Fibroblast of skin of left quadriceps (primary cell): ENCODE measurements at regions not wholly inside any gene's neighbourhood (a gene's known extent, or its start where the extent isn't known, plus 50 kb on each side); places are given as distances from the start of the nearest gene placed in this dataset.

Experiments used
- DNase-seq, 2 experiments: peaks; one replicate each; pipeline ENCODE4 v3.0.0-alpha.2; 2013; ENCODE audit warnings: low read depth in 2 of 2

DNA sequence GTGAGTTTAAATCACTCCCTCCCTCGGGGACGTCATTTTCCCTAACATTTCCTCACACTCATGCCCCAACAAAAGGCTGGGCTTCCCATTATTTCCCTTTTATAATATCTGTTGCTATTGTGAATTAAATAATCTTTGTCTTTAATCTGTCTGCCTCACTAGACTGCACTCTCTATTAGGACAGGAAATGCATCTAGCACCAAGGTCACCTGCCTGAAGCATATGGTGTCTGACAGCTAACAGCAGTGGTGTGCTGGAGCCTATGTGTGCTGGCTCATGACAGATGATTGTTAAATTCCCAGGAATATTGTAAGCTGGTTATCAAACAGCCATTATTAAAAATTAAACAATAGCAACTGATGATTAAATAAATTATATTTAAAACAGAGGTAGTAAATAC, 237.0 kb upstream of the CEP162 start:
- DNase-seq, result no peak

DNA sequence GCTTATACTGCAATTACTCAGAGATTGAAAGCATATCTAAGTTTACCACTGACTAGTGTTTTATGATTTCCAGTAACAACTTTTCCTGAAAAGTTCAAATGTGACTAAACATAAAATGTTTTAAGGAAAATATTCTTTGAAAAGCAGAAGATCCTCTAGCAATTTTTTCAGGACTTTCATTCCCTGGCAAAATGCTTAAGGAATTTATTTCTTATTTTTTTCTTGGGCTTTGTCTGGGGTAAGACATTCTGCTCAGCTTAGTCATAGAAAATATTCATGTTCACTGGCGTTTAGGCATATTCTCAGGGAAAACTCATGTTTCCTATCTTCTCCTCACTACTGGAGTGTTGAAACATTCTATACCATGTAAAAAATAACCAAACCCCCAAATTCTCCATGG, 235.3 kb upstream of the CEP162 start:
- peak; percentile 72 to 74 for DNase-seq

DNA sequence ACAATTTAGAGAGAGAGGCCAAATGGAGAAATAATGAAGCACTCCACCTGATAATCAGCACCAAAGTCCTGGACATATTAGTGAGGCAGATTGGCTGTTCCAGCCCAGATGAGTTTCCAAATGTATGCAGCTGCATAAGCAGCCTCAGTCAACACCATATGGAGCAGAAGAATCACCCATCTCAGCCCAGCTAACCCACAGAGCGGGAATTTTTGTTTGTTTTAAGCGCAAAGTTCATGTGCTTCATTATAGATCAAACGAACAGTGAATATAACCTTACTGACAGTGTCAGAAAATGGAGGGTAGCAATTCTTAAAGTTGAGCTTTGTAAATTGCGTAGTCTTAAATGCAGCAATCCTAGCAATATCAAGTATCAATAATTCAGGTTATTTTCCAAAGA, 234.0 kb upstream of the CEP162 start:
- DNase-seq, result no peak

DNA sequence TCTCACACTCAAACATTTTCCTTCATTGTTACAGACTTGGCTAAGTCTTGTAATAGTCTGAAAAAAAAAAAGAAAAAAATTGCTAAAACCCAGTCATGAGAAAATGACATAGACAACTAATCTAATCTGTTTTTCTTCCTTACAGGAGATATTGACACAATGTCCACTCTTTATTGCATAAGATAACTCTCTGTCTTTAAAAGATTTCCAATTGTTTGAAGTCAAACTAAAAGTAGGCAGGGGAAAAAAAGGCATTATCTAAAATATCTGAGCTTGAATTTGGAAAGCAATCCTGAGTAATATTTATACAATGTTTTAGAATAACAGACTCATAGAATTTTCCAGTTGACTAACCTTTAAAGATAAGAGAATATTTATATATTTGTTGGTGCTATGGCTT, 233.0 kb upstream of the CEP162 start:
- DNase-seq, result no peak

DNA sequence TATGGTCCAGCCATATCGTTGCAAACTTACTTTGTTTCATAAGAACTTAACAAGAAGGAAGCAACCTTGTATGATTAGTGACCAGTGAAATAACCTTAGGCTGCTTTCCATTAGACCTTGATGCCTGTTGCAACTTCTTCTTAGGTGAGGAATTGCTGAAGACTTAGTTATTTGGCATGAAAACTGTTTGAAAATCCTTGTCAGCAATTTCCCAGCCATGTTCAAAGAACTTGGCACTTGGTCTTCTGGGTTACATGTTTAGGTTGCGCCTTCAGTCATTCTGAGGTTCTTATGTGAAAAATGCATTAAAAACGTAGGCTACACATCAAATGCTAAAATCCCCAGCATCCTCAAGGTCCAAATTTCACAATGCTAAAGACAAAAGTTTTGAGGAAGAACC, 232.0 kb upstream of the CEP162 start:
- DNase-seq, result no peak

DNA sequence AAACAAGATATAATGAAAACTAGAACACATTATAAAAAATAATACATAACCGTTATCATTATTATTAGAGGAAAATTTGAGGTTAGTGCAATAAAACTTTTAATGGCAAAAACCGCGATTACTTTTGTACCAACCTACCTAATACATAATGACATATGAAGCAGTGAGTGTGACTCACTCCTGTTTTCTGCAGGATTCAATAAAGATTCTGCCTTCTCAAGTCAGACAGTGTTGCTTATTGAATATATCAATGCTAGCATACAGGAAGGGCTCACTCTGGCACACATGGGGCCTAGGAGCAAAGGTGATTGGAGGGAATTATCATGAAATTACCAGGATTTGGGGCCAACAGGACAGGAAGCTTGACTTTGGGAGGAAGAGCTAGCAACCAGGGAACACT, 230.8 kb upstream of the CEP162 start:
- no peak for DNase-seq

DNA sequence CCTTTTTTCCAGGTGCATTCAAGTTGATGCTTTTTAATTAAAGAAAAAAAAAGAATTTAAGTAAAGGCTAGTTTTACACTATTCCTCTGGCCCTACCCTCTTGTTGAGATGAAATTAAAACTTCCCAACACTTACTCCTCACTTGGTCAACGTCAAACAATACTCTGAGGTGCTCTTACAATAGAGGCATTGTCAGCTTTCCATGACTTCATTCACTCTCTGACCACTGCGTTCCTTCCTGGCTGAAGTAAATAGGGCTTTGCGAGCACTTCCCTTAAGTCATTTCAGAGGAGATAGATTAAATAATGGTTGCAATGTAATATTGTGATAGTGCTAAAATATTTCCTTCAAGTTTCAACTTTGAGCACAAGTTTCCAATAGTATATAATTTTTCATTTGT, 229.8 kb upstream of the CEP162 start:
- DNase-seq, result no peak

DNA sequence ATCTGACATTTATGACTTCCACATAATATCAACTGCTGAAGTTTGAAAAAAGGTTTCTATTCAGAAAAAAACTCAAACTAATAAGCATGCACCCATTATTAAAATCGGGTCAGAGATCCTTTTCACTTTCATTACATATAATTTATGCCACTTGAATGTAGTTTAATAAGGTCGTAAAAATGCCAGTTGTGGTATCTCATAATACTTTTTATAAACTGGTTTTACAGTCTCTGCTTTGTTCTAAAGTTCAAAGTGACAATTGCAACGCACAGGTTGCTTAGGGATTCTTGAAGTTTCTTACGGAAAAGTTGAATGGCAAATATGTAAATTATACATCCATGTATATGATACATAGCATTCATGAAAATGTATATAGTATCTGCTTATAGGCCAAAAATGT, 229.4 kb upstream of the CEP162 start:
- DNase-seq, result no peak

DNA sequence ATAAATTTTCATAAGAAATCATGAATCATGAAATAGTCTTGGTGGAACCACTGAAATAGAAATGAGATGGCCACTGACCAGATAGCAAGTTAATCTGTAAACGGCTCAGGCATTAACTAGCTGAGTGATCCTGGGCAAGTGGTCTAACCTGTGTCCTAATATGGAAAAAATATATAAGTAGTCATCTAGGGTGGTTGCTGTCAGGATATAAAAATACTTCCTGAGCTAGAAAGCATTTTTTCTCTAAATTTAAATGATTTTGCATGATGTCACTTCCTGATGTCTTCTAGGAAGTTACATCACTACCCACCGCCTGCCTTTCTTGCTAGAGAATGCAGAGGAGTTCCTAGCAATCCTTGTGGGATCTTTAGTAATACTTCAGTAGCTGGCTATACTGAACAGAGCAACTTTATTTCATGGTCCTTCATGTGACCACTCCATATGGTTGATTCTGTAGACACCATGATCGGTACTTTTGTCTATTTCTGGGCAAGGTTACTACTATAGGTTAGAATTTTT, 228.1 kb upstream of the CEP162 start:
- no peak for DNase-seq

DNA sequence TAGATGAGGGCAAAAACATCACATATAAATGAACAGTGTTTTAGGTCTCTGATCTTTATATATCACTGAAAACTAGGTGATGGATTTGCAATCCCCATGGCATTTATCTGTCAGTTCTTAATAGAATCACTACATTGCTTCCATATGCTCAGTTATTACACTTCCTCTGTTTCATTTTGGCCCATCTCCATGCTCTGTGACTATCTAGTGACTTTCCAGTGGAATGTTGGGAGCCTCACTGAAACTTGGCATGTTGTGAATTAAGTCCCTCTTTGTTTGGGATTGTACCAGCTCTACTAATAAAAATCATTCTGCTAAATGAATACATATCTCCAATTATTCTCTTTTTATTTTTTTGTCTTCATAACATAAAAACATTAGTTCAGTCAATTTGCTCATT, 226.1 kb upstream of the CEP162 start:
- peak in 1 of 2 experiments; percentile 33 for DNase-seq

DNA sequence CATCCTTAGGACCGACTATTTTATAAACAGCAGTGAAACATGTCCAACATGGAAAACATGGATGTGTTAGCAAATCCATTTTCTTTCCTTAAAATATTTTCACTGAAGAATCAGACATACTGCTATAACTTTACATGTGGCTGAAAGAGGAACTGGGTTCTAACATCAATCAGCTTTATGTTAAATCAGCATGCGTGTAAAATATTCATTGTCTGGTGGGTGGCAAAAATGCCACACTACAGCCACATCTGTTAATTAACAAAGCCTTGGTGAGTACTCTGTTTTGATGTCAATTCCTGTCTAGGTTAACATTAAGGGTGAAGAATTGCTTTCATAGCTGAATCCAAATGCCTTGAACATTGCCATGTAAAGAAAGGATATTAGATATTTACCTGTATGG, 222.6 kb upstream of the CEP162 start:
- no peak for DNase-seq

DNA sequence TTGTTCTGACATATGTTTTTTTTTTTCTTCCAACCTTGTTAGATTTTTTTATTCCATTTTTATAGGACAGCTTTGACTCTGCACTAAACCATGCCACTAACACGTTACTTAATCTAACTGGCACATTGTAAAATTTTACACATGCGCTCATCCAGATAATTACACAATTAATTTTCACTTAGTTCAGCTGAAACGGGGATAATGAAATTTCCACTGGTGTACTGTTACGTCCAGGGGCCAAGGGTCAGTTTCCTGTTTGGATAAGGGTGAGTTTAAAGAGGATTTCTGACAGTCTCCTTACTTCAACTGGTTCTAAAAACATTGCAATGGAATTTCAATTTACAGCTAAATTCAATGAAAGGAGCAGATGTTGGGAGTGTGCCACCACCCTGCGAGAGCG, 221.8 kb upstream of the CEP162 start:
- no peak for DNase-seq

DNA sequence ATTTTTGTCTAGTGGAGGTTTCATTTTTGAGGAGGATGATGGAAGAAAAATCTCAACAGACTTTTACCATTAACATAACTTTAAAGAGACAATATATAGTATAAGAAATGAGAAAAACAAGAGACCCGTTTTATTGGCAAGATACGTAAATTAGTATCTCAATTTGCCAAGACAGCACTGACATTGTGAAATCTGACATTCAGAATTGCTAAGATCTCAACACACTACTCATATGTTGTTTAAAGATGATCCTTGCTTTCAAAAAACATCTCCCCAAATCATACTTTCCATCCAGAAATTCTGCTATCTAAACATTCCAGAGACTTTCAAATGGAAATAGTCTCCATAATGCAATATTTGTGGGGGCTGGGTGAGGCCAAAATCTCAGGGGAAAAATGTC, 220.9 kb upstream of the CEP162 start:
- DNase-seq, result no peak

DNA sequence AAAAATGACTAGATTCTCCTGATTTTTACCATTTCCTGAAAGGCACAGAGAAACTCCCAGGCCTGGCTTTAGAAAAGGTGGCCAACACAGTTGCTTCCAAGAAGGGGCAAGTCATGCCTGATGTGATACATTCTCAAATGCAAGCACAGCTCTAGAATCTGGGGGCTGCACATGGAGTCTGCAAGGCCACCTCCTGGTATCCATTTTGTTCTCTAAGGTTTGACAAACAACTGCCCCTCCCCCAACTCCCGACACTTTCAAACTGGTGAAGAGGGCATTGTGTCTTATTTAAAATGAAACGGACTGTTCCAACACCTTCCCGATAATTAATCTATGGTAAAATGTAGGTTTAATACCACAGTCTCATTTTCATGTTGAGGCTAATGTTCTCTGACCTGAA, 220.2 kb upstream of the CEP162 start:
- DNase-seq, result no peak

DNA sequence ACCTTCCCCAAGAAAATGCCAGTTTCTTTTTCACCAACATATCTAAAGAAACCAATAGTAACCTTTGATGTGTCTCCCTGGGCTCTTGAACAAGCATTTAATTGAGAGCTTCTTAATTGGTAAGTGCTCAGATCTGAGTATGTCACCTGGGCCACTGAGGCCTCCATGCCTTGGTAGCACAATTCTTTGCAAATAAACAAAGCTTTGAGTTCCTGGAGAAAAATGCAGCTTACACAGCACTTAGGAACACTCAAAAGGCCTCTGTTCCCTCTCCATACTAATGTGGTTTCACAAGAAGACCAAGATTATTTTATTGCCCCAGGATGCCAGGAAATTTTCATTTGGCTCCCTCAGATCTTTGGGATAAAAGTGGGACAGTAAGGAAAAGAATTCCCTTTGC, 217.6 kb upstream of the CEP162 start:
- no peak for DNase-seq

DNA sequence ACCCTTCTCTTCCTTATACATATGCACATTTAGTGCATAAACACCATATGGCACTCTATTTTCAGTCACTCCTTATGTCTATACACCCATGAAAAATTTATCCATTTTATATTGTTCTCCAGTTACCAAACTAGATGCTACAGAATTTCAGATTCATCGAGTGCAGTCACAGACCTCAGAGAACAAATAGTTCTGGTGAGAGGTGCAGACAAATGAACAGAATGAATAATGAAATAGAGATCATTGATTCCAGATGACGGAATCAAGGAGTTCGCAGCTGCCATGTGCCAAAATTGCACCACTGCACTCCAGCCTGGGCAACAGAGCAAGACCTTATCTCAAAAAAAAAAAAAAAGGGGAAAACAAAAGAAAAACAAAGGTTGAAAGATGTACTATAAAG, 214.8 kb upstream of the CEP162 start:
- no peak for DNase-seq

DNA sequence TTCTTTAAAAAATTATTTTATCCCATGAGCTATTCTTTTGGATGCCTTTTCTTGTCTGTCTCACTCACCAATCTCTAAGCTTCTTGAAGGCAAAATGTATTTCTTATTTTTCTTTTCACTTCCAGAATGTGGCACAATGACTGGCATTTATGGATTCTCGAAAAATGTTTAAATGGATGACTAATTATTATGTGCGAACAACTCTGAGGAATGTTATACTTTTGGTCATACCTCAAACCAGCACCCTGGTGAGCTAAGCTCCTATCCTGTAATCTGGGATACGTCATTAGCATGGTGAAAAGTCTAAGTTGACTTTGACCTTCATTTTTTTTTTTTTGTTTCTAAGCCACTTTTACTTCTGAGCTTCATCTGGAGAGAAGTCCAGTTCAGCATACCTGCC, 214.0 kb upstream of the CEP162 start:
- DNase-seq, result no peak

DNA sequence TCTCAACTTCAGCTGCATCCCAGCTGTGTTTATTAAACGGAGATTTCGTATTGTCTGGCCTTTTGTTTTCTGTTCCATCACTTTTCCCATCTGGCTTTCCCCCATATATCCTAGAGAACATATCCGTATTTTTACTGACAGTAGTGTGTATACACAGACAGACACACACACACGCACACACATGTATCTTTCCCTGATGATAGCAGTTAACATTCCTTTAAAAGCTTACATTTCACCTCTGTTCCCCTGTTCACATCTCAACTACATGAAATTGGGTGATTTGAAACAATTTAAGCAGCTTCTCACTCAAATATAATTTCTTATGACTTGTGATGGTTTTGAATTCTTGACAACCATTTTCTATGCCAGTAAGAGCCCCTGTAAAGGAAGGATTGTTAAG, 207.1 kb upstream of the CEP162 start:
- DNase-seq, result no peak

DNA sequence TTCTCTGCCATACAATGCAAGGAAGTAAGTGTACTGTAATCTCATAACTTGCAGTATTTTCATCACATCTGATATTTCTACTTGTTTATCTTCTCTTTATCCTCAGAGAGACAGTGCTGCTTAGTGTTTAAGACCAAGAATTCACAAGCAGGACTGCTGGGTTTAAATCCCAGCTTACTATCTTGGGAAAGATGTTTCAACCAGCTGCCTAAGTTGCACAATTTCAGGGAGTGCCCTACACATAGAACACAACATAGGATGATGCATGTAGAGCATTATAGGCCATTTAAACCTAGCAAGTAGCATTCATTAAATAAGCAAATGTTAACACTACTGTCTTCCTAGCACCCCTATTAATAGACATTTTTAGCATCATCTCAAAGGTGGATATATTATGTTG, 205.2 kb upstream of the CEP162 start:
- DNase-seq, result no peak

DNA sequence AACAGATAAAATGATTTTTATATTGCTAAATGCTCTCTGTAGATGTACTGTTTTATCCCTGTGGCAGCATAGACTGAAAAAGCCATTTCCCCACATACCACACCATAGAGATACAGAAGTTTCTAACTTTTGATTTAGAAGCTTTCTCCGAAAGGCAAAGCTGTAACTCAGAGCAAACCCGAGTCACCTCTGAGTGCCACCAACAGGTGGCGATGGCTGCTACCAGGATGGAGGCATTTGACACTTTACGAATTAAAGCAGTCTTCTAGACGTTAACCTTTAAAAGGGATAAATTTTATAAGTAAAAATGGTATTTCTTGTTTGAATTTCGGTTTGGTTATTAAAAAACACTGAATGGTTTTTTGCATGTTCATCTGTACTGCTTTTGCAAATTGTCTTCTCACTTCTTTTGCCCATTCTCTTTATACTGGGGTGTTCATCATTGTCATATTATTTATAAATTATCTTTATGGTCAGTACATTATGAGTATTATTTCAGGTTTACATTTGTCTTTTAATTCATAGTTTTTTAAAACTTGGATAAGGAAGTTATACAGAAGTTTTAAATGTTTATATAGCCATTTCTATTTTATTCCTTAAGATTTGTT, 201.0 kb upstream of the CEP162 start:
- no peak for DNase-seq

DNA sequence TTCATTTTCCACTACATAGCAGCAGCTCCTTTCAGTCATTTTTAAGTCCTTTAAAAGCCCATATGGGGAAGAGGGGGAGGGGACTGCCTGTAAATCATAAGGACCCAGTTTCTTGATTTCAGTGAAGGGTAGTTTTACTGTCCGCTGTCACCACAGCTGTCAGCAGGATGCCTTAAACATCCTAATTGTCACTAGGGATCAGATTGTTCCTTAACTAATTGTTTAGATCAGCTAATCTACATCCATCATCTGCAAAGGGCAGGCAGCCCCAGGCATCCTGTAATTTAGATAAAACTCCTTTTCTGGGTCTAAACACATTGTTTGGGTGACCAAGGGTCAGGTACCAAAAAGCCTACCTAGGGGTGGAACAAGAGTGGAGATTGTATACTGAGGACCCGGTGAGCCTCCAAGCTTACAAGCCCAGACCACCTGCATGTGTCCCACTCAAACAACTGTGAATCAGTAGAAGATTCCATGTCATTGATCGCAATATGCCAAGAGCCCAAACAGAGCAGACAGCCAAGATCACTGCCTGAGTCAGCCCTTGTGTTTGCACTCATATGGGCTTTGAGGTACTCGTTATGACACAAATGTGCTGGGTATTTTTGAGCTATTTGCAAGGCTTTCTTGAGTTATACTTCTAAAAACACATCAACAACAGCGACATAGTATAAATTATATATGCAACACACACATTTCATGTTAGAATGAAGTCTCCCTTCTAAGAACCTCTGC, 198.7 kb upstream of the CEP162 start:
- DNase-seq, result no peak

DNA sequence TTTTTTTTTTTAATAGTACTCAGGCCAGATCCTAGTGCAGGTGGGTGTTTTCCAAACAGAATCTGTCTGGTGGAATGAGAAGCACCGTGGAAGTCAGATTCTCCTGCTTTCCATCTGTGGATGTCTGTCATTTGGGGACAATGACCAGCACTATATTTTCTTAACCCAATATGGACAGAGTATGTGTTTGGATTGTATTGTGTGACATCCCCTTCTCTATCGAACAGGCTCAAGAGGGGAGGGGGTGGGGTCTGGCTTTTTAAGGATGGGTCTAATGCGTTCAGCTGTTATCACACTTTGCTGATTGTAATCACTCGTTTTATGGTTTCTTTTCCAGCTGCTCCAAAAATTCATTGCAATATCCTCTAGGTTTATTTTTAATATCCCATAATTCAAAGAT, 197.5 kb upstream of the CEP162 start:
- no peak for DNase-seq

DNA sequence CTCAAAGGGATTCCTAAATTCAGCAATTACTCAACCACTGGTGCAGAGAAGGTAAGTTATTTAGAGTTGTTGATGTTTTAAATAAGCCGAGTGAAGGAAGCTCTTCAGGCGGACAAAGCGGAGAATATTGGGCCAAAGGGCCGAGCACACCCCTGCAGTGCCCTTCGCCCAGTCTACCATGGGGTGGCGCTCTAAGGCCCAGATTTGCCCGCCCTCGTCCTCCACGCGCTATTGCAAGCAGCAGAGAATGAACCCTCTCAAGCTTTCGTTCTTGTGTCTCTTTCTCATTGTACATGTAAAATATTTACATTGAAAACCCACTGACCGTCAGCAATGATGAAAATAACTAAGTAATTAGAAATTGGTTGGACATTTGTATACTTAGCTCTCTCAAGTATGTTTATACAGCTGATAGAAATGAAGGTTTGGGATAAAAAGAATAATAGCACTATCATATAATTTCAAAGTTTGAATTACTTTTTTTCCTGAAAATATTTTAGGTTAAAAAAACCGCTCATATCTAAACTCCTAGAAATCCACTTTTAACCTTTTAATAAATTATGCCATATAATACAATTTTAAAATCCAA, 195.0 kb upstream of the CEP162 start:
- no peak for DNase-seq
